Thoracic aorta (tissue), 2 donors: ENCODE measurements at regions not wholly inside any gene's neighbourhood (a gene's known extent, or its start where the extent isn't known, plus 50 kb on each side); places are given as distances from the start of the nearest gene placed in this dataset.

Source experiments
- ATAC-seq: fragments of 150-250 bp; one replicate; pipeline ENCODE4 v1.8.0; 2017; ENCODE audit warnings: low read depth; ENCODE audit not compliant: insufficient number of reproducible peaks, low FRiP score
- DNase-seq: peaks from one replicate; pipeline ENCODE4 v3.0.0-alpha.2; 2020; ENCODE audit warnings: low spot score
- H3K27ac ChIP-seq, 2 donors: fragments of 200-600 bp; sonication (generic); 1 replicate in 1 of 2; 2 replicates in 1 of 2; pipeline ENCODE4 v1.5.1; 2016; ENCODE audit warnings: mild to moderate bottlenecking in 2 of 2, moderate library complexity in 2 of 2
- H3K27me3 ChIP-seq: fragments of 200-600 bp; sonication (generic); replicated peaks from 2 replicates; pipeline ENCODE4 v1.6.0; 2016; ENCODE audit warnings: mild to moderate bottlenecking; ENCODE audit not compliant: insufficient read depth
- H3K36me3 ChIP-seq: fragments of 200-600 bp; sonication (generic); one replicate; pipeline ENCODE4 v1.5.1; 2016
- H3K4me1 ChIP-seq, 2 donors: fragments of 200-600 bp; sonication (generic); 1 replicate in 1 of 2; 2 replicates in 1 of 2; pipeline versions ENCODE4 v1.5.1 to v1.6.0; 2016; ENCODE audit warnings: low read depth in 2 of 2, mild to moderate bottlenecking in 1 of 2; ENCODE audit not compliant: control insufficient read depth in 1 of 2
- H3K4me3 ChIP-seq: fragments of 200-600 bp; sonication (generic); 2 replicates; pipeline ENCODE4 v1.5.1; 2016; ENCODE audit warnings: mild to moderate bottlenecking
- H3K9me3 ChIP-seq: fragments of 200-600 bp; sonication (generic); 2 replicates; pipeline ENCODE4 v1.5.1; 2016
- CTCF ChIP-seq: fragments of 200-600 bp; sonication (generic); IDR thresholded peaks from one replicate; pipeline ENCODE4 v1.5.1; 2019; ENCODE audit warnings: antibody characterized with exemption

- no peaks in the 10 kb centered on the region for H3K27me3 ChIP-seq
- no peak overlapping the region for H3K4me3 ChIP-seq
- no peaks in the 10 kb centered on the region for H3K4me1 ChIP-seq
- no peak for ATAC-seq
- H3K27ac ChIP-seq: no peak overlapping the region
- TF ChIP-seq CTCF: no peak
- H3K9me3 ChIP-seq: no peaks in the 10 kb centered on the region
- DNase-seq: no peak
- no peaks in the 10 kb centered on the region for H3K36me3 ChIP-seq
These were observed 404.2 kb downstream of the QKI start for GRCh38 chr6:163818719-163819118.

- Histone ChIP-seq H3K4me1 (no peaks in the 10 kb centered on the region), H3K36me3 (no peaks in the 10 kb centered on the region), H3K27ac (no peak overlapping the region), H3K9me3 (no peaks in the 10 kb centered on the region), H3K4me3 (no peak overlapping the region), H3K27me3 (no peaks in the 10 kb centered on the region)
- DNase-seq (no peak), ATAC-seq (no peak)
- TF ChIP-seq CTCF: no peak
These were observed 401.9 kb downstream of the QKI start for GRCh38 chr6:163816441-163816840.

GRCh38 chr6:163815796-163816195 is 401.3 kb downstream of the QKI start:
- H3K4me1 ChIP-seq: no peaks in the 10 kb centered on the region
- ATAC-seq: no peak
- DNase-seq: no peak
- no peak overlapping the region for H3K27ac ChIP-seq
- no peak for TF ChIP-seq CTCF
- no peaks in the 10 kb centered on the region for H3K27me3 ChIP-seq
- H3K9me3 ChIP-seq: no peaks in the 10 kb centered on the region
- no peak overlapping the region for H3K4me3 ChIP-seq
- no peaks in the 10 kb centered on the region for H3K36me3 ChIP-seq

GRCh38 chr6:163814494-163815364 is 400.2 kb downstream of the QKI start:
- ATAC-seq: no peak
- H3K36me3 ChIP-seq: no peaks in the 10 kb centered on the region
- H3K4me3 ChIP-seq: no peak overlapping the region
- H3K9me3 ChIP-seq: no peaks in the 10 kb centered on the region
- no peaks in the 10 kb centered on the region for H3K4me1 ChIP-seq
- no peak overlapping the region for H3K27ac ChIP-seq
- H3K27me3 ChIP-seq: no peaks in the 10 kb centered on the region
- no peak for TF ChIP-seq CTCF
- DNase-seq: no peak

- H3K36me3 ChIP-seq: no peaks in the 10 kb centered on the region
- no peak for DNase-seq
- H3K27me3 ChIP-seq: no peaks in the 10 kb centered on the region
These were observed 399.5 kb downstream of the QKI start for GRCh38 chr6:163813979-163814493.

More at GRCh38 chr6:163813979-163814493, 399.5 kb downstream of the QKI start:
- no peaks in the 10 kb centered on the region for H3K4me1 ChIP-seq
- TF ChIP-seq CTCF: no peak
- H3K4me3 ChIP-seq: no peak overlapping the region
- H3K27ac ChIP-seq: no peak overlapping the region
- no peaks in the 10 kb centered on the region for H3K9me3 ChIP-seq
- no peak for ATAC-seq
